ENCODE measurements at regions not wholly inside any gene's neighbourhood (a gene's known extent, or its start where the extent isn't known, plus 50 kb on each side); places are given as distances from the start of the nearest gene placed in this dataset.

DNA sequence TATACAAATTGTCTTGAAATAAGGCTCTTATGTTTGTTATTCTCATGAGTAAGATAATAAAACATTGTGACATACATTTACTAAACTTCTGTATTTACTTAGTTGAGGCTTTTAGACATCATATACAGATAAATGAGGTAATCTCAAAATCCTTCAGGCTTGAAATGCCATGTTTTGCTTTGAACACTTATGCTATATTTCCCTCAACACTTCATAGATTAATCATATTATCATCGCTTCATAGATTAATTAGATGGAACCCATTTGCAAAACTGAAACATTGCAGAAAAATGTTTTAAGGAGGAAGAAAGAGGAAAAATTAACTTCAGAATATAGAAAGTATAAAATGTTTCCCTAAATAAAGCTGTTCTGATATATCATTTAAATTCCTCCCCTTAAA is 165.0 kb upstream of the CNTNAP2 start:
- TF ChIP-seq, protein P1, sequence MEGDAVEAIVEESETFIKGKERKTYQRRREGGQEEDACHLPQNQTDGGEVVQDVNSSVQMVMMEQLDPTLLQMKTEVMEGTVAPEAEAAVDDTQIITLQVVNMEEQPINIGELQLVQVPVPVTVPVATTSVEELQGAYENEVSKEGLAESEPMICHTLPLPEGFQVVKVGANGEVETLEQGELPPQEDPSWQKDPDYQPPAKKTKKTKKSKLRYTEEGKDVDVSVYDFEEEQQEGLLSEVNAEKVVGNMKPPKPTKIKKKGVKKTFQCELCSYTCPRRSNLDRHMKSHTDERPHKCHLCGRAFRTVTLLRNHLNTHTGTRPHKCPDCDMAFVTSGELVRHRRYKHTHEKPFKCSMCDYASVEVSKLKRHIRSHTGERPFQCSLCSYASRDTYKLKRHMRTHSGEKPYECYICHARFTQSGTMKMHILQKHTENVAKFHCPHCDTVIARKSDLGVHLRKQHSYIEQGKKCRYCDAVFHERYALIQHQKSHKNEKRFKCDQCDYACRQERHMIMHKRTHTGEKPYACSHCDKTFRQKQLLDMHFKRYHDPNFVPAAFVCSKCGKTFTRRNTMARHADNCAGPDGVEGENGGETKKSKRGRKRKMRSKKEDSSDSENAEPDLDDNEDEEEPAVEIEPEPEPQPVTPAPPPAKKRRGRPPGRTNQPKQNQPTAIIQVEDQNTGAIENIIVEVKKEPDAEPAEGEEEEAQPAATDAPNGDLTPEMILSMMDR (IDR thresholded peaks at IDR 0.05), result no peak
- no peak for TF ChIP-seq POLR2A (IDR thresholded peaks at IDR 0.05)
